Left forelimb (tissue), 1 donor: ENCODE measurements at regions not wholly inside any gene's neighbourhood (a gene's known extent, or its start where the extent isn't known, plus 50 kb on each side); places are given as distances from the start of the nearest gene placed in this dataset.

Experiments used
- DNase-seq: peaks from one replicate; pipeline ENCODE4 v3.0.0-alpha.2; 2018; ENCODE audit warnings: low spot score

- no peak for DNase-seq
Observed at GRCh38 chr15:29424118-29424517, 154.5 kb upstream of the NSMCE3 start.

GRCh38 chr15:29422606-29423005 lies 153.0 kb upstream of the NSMCE3 start:
- no peak for DNase-seq

GRCh38 chr15:29420188-29420587 lies 150.6 kb upstream of the NSMCE3 start:
- DNase-seq, result no peak

- DNase-seq, result no peak
Observed at GRCh38 chr15:29418931-29419330, 149.3 kb upstream of the NSMCE3 start.

- DNase-seq, result no peak
Observed at GRCh38 chr15:29418178-29418577, 148.6 kb upstream of the NSMCE3 start.

GRCh38 chr15:29411299-29411698 lies 141.7 kb upstream of the NSMCE3 start:
- DNase-seq, result no peak

- DNase-seq, result no peak
Observed at GRCh38 chr15:29410338-29410737, 140.7 kb upstream of the NSMCE3 start.

- DNase-seq, result no peak
Observed at GRCh38 chr15:29409890-29410289, 140.3 kb upstream of the NSMCE3 start.

- no peak for DNase-seq
Observed at GRCh38 chr15:29405564-29405963, 135.9 kb upstream of the NSMCE3 start.

GRCh38 chr15:29403772-29404171 lies 134.2 kb upstream of the NSMCE3 start:
- DNase-seq, result no peak

GRCh38 chr15:29401644-29402043 lies 132.0 kb upstream of the NSMCE3 start:
- DNase-seq, result no peak

- DNase-seq, result no peak
Observed at GRCh38 chr15:29400701-29401100, 131.1 kb upstream of the NSMCE3 start.

GRCh38 chr15:29398907-29399306 lies 129.3 kb upstream of the NSMCE3 start:
- no peak for DNase-seq

GRCh38 chr15:29396176-29396811 lies 126.7 kb upstream of the NSMCE3 start:
- DNase-seq, result no peak

- DNase-seq, result no peak
Observed at GRCh38 chr15:29393443-29393842, 123.8 kb upstream of the NSMCE3 start.

- DNase-seq, result no peak
Observed at GRCh38 chr15:29392358-29392757, 122.7 kb upstream of the NSMCE3 start.

GRCh38 chr15:29390051-29390450 lies 120.4 kb upstream of the NSMCE3 start:
- no peak for DNase-seq

GRCh38 chr15:29386523-29386922 lies 116.9 kb upstream of the NSMCE3 start:
- no peak for DNase-seq

GRCh38 chr15:29383367-29383766 lies 113.7 kb upstream of the NSMCE3 start:
- no peak for DNase-seq

GRCh38 chr15:29382862-29383261 lies 113.2 kb upstream of the NSMCE3 start:
- no peak for DNase-seq

GRCh38 chr15:29380466-29380865 lies 110.8 kb upstream of the NSMCE3 start:
- no peak for DNase-seq

GRCh38 chr15:29379647-29380046 lies 110.0 kb upstream of the NSMCE3 start:
- DNase-seq, result no peak

GRCh38 chr15:29377161-29377560 lies 107.5 kb upstream of the NSMCE3 start:
- DNase-seq, result no peak

GRCh38 chr15:29376590-29376989 lies 107.0 kb upstream of the NSMCE3 start:
- no peak for DNase-seq

GRCh38 chr15:29369261-29369660 lies 99.6 kb upstream of the NSMCE3 start:
- no peak for DNase-seq
